ES-I3 (cell line): ENCODE measurements at regions not wholly inside any gene's neighbourhood (a gene's known extent, or its start where the extent isn't known, plus 50 kb on each side); places are given as distances from the start of the nearest gene placed in this dataset.

Source experiments
- H3K36me3 ChIP-seq: 2 replicates; pipeline ENCODE4 v1.6.1; 2013; ENCODE audit warnings: mild to moderate bottlenecking, low read length, control low read depth, moderate library complexity; ENCODE audit not compliant: insufficient read depth
- H3K4me1 ChIP-seq: 2 replicates; pipeline ENCODE4 v1.6.1; 2013; ENCODE audit warnings: mild to moderate bottlenecking, control low read depth, low read length; ENCODE audit not compliant: insufficient read depth
- H3K9ac ChIP-seq: 2 replicates; pipeline ENCODE4 v1.6.1; 2013; ENCODE audit warnings: low read depth, mild to moderate bottlenecking, low read length, moderate library complexity
- H3K9me3 ChIP-seq: 2 replicates; pipeline ENCODE4 v1.6.1; 2013; ENCODE audit warnings: mild to moderate bottlenecking, low read length, moderate library complexity; ENCODE audit not compliant: control insufficient read depth, insufficient read depth

- H3K9ac ChIP-seq = no peak overlapping the region
- H3K36me3 ChIP-seq = no peaks in the 10 kb centered on the region
- no peaks in the 10 kb centered on the region for H3K9me3 ChIP-seq
- H3K4me1 ChIP-seq = no peaks in the 10 kb centered on the region
Measured at GRCh38 chr13:86846501-86846900, 824.7 kb upstream of the SLITRK5 start.

DNA sequence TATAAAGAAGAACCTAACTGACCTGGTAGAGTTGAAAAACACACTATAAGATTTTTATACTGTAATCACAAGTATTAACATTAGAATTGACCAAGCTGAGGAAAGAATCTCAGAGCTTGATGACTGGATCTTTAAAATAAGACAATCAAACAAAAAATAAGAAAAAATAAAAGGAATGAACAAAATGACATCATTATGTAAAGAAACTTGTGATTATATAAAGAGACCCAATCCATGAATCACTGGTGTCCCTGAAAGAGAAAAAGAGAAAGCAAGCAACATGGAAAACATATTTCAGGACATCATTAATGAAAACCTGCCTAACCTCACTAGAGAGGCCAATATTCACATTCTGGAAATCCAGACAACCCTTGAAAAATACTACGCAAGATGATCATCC lies 822.5 kb upstream of the SLITRK5 start:
- no peaks in the 10 kb centered on the region for H3K36me3 ChIP-seq
- no peaks in the 10 kb centered on the region for H3K4me1 ChIP-seq
- H3K9ac ChIP-seq = no peak overlapping the region
- H3K9me3 ChIP-seq = no peaks in the 10 kb centered on the region

- no peaks in the 10 kb centered on the region for H3K4me1 ChIP-seq
- H3K36me3 ChIP-seq = no peaks in the 10 kb centered on the region
- H3K9me3 ChIP-seq = no peaks in the 10 kb centered on the region
- no peak overlapping the region for H3K9ac ChIP-seq
Measured at GRCh38 chr13:86856991-86857390, 814.2 kb upstream of the SLITRK5 start.

DNA sequence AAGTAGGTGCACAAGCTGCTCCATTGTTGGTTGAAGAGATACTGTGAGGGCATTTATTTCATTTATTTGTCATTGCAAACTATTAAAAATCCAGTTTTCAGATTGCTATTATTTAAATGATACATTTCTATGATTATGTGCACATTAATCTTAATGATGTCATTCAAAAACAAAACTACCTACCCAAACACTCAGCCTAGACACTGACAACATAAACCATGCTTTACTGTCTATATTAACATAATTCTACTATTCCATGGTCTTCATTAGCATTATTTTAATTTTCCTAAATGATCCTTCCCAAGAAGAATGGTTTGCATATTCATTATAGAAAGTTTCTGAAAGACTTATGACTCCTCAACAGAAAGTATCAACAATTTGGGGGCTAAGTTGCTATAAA lies 813.0 kb upstream of the SLITRK5 start:
- H3K9ac ChIP-seq = no peak overlapping the region
- no peaks in the 10 kb centered on the region for H3K4me1 ChIP-seq
- no peaks in the 10 kb centered on the region for H3K9me3 ChIP-seq
- H3K36me3 ChIP-seq = no peaks in the 10 kb centered on the region

GRCh38 chr13:86862137-86862536 lies 809.0 kb upstream of the SLITRK5 start:
- Histone ChIP-seq H3K9ac (no peak overlapping the region), H3K4me1 (no peaks in the 10 kb centered on the region), H3K36me3 (no peaks in the 10 kb centered on the region), H3K9me3 (peaks cover 2% of the 10 kb centered on the region; the same call in 1 of the 2 replicates)

GRCh38 chr13:86864376-86864775 lies 806.8 kb upstream of the SLITRK5 start:
- no peak overlapping the region for H3K9ac ChIP-seq
- H3K36me3 ChIP-seq = no peaks in the 10 kb centered on the region
- no peaks in the 10 kb centered on the region for H3K4me1 ChIP-seq
- H3K9me3 ChIP-seq = peaks cover 2% of the 10 kb centered on the region; the same call in 1 of the 2 replicates

DNA sequence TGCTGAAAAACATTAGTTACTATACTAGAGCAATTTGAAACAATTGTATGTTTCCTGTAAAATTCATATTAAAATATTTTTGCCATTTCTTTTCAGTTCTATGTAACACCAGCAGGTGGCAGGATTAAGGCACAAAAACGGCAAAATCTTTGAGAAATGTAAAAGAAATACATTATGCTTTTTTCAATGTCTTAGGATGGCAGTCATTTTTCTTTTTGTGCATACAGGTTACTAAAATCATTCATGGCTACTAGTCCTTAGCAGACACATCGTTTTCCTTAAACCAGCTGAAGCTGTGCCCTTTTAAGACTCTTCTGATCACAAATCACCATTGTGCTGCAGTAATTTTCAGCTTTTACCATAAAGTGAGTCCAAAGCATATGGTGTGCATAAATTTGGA lies 800.7 kb upstream of the SLITRK5 start:
- H3K4me1 ChIP-seq = no peaks in the 10 kb centered on the region
- no peaks in the 10 kb centered on the region for H3K9me3 ChIP-seq
- no peak overlapping the region for H3K9ac ChIP-seq
- no peaks in the 10 kb centered on the region for H3K36me3 ChIP-seq

DNA sequence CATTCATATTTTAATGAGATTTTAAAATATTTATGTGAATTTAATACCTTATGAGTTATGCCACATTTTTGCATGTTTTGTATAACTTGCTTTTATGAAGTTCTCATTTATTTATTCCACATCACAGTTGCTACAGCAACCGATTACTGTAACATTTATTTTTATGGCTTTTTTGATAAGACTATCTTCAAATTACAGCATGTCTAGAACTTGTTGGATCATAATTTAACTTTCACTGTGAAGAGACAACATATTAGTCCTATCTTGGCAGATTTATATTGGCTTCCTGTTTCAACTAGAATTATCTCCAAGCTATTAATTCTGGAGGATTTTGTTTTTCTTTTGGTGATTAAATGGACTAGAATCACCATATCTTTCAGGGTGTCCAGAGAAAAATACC lies 793.7 kb upstream of the SLITRK5 start:
- no peaks in the 10 kb centered on the region for H3K36me3 ChIP-seq
- H3K9ac ChIP-seq = no peak overlapping the region
- peaks cover 1% of the 10 kb centered on the region; the same call in 1 of the 2 replicates for H3K4me1 ChIP-seq
- no peaks in the 10 kb centered on the region for H3K9me3 ChIP-seq

- no peak overlapping the region for H3K9ac ChIP-seq
- no peaks in the 10 kb centered on the region for H3K36me3 ChIP-seq
- H3K9me3 ChIP-seq = no peaks in the 10 kb centered on the region
- peaks cover 9% of the 10 kb centered on the region; the same call in 1 of the 2 replicates for H3K4me1 ChIP-seq
Measured at GRCh38 chr13:86878781-86879180, 792.4 kb upstream of the SLITRK5 start.

GRCh38 chr13:86881390-86881789 lies 789.8 kb upstream of the SLITRK5 start:
- Histone ChIP-seq H3K36me3 (no peaks in the 10 kb centered on the region), H3K9ac (no peak overlapping the region), H3K9me3 (no peaks in the 10 kb centered on the region), H3K4me1 (peaks cover 9% of the 10 kb centered on the region; the same call in 1 of the 2 replicates)

DNA sequence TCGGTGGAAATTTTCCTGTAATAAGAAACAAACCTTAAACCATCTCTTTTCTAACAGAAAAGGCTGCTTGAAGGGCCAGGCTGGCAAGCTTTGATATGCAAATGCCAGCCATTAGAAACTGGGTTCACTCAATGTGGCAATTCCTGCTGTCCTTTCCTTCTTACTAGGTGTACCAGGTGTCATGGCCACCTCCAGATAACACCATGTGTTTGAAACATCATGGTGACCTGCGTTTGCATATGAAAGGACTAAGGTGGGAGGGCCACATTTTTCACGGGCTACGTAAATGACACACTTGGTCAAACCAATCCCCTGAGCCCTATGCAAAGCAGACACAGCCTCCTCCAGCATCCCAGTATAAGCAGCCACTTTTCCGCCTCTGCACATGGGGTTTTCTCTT lies 789.1 kb upstream of the SLITRK5 start:
- peak overlapping the region; percentile 5; the same call in 1 of the 2 replicates for H3K9ac ChIP-seq
- H3K9me3 ChIP-seq = no peaks in the 10 kb centered on the region
- peaks cover 9% of the 10 kb centered on the region; the same call in 1 of the 2 replicates for H3K4me1 ChIP-seq
- no peaks in the 10 kb centered on the region for H3K36me3 ChIP-seq

- Histone ChIP-seq H3K4me1 (peaks cover 9% of the 10 kb centered on the region; the same call in 1 of the 2 replicates), H3K9me3 (no peaks in the 10 kb centered on the region), H3K36me3 (no peaks in the 10 kb centered on the region), H3K9ac (no peak overlapping the region; the same call in 1 of the 2 replicates)
Measured at GRCh38 chr13:86882835-86883234, 788.3 kb upstream of the SLITRK5 start.

DNA sequence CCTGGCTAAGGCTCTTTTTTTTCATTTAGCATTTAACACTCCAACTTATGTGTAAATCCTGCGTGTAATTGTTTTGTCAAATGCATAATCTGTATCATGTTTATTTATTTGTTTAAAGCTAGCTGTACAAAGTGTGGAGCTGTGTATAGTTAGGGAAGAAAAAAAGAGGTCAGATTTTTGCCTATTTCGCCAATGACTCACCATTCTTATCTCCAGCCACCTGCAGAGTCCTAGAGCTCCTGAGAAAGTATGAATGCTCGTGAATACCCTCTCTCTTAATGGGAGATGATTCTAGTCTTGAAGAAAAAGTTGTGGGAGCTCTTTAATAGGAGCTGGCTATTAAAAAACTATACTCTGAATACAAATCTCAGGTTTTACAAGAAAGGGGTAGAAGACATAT lies 778.8 kb upstream of the SLITRK5 start:
- Histone ChIP-seq H3K4me1 (no peaks in the 10 kb centered on the region), H3K9ac (no peak overlapping the region), H3K36me3 (no peaks in the 10 kb centered on the region), H3K9me3 (no peaks in the 10 kb centered on the region)

- H3K36me3 ChIP-seq = no peaks in the 10 kb centered on the region
- H3K4me1 ChIP-seq = peaks cover 1% of the 10 kb centered on the region; the same call in 1 of the 2 replicates
- no peak overlapping the region for H3K9ac ChIP-seq
- no peaks in the 10 kb centered on the region for H3K9me3 ChIP-seq
Measured at GRCh38 chr13:86900906-86901305, 770.3 kb upstream of the SLITRK5 start.

DNA sequence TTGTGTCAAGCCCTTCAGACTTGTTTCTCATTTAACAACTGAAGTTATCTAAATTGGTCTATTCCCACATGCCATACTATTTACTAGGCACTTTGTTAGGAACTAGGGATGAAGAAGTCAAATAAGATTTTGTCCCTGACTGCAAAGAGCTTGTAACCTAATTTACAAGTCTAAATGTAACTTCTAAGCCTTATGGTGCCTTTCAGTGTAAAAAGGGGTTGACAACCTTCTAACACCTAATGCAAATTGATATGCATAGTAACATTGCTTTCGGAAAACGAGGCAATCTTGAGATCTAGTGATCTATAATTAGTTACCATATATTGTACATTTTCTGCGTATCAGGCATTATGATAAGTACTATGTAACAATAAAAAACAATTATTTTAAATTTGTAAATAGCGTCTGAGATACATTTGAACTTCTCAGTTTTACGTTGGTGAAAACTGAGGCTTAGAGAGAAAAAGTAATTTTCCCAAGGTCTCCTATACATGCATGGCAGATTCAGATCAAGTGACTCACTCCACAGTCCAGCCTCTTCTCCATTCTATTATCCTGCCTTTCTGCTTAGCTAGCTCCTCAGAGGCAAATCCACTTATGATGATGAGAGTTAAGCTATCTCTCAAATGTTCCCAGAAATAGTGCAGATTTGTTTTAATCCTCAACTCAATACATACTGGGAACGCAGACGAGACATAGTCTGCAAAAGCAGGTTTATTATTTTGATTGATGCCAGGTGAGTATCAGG lies 764.9 kb upstream of the SLITRK5 start:
- no peak overlapping the region for H3K9ac ChIP-seq
- no peaks in the 10 kb centered on the region for H3K36me3 ChIP-seq
- H3K4me1 ChIP-seq = peaks cover 4% of the 10 kb centered on the region; the same call in 1 of the 2 replicates
- H3K9me3 ChIP-seq = no peaks in the 10 kb centered on the region
